Activated B cell treated with CpG ODN at 0.5 μM for 24 hours (primary cell): ENCODE measurements at regions not wholly inside any gene's neighbourhood (a gene's known extent, or its start where the extent isn't known, plus 50 kb on each side); places are given as distances from the start of the nearest gene placed in this dataset.

Experiments
- ATAC-seq: fragments of 200-7000 bp; cut with Tn5 transposase; one replicate; pipeline ENCODE4 v1.10.0; 2021; ENCODE audit warnings: low read depth, mild to moderate bottlenecking, moderate library complexity
- CTCF ChIA-PET: fragments of 350-600 bp; sonication (Branson Sonifier 250); formaldehyde crosslinking; loops from one replicate; lab custom pipeline; 2021; ENCODE audit warnings: antibody characterized with exemption; lab: Charles Lee
- POLR2A ChIA-PET: fragments of 350-600 bp; sonication (Branson Sonifier 250); formaldehyde crosslinking; loops from one replicate; lab custom pipeline; 2021; ENCODE audit warnings: antibody characterized with exemption; lab: Charles Lee
- DNase-seq: peaks from one replicate; pipeline ENCODE4 v3.0.0; 2022
- H3K27ac Mint-ChIP-seq: one replicate; pipeline ENCODE4 v1.8.0; 2020; ENCODE audit warnings: mixed read lengths
- H3K27me3 Mint-ChIP-seq: one replicate; pipeline ENCODE4 v1.8.0; 2021; ENCODE audit warnings: mixed read lengths
- H3K36me3 Mint-ChIP-seq: one replicate; pipeline ENCODE4 v1.8.0; 2021; ENCODE audit warnings: low read depth, mixed read lengths
- H3K4me1 Mint-ChIP-seq: one replicate; pipeline ENCODE4 v1.8.0; 2021; ENCODE audit warnings: mixed read lengths
- H3K4me3 Mint-ChIP-seq: one replicate; pipeline ENCODE4 v1.8.0; 2020; ENCODE audit warnings: mild to moderate bottlenecking, mixed read lengths
- H3K9me3 Mint-ChIP-seq: one replicate; pipeline ENCODE4 v1.8.0; 2020; ENCODE audit warnings: mixed read lengths
- CTCF ChIP-seq: fragments of 200-600 bp; IDR thresholded peaks from one replicate; pipeline ENCODE4 v1.8.0; 2022; ENCODE audit warnings: antibody characterized with exemption, mild to moderate bottlenecking
- intact Hi-C: fragments of 100-400 bp; cut with micrococcal nuclease; formaldehyde crosslinking; loops from one replicate; pipeline ENCODE4 v1.15.1; 2024

- CTCF ChIA-PET: no interaction called here
Measured at GRCh38 chr13:37392389-37392788, 206.2 kb downstream of the POSTN start.

GRCh38 chr13:37390735-37391134 lies 207.8 kb downstream of the POSTN start:
- H3K36me3 Mint-ChIP-seq: no peaks in the 10 kb centered on the region
- no peak for TF ChIP-seq CTCF
- ATAC-seq: no peak
- H3K27me3 Mint-ChIP-seq: no peaks in the 10 kb centered on the region
- DNase-seq: no peak
- no peaks in the 10 kb centered on the region for H3K4me1 Mint-ChIP-seq
- ChIA-PET POLR2A (no interaction called here), CTCF (no interaction called here)
- H3K9me3 Mint-ChIP-seq: no peaks in the 10 kb centered on the region
- no peak overlapping the region for H3K27ac Mint-ChIP-seq
- H3K4me3 Mint-ChIP-seq: no peak overlapping the region
- intact Hi-C loops: no loop called here

More at GRCh38 chr13:37392389-37392788, 206.2 kb downstream of the POSTN start:
- Mint-ChIP-seq H3K4me1 (no peaks in the 10 kb centered on the region), H3K36me3 (no peaks in the 10 kb centered on the region), H3K9me3 (peaks cover 8% of the 10 kb centered on the region), H3K27me3 (no peaks in the 10 kb centered on the region), H3K4me3 (no peak overlapping the region), H3K27ac (no peak overlapping the region)
- POLR2A ChIA-PET: no interaction called here
- intact Hi-C loops: no loop called here
- DNase-seq (no peak), ATAC-seq (no peak)
- no peak for TF ChIP-seq CTCF

DNA sequence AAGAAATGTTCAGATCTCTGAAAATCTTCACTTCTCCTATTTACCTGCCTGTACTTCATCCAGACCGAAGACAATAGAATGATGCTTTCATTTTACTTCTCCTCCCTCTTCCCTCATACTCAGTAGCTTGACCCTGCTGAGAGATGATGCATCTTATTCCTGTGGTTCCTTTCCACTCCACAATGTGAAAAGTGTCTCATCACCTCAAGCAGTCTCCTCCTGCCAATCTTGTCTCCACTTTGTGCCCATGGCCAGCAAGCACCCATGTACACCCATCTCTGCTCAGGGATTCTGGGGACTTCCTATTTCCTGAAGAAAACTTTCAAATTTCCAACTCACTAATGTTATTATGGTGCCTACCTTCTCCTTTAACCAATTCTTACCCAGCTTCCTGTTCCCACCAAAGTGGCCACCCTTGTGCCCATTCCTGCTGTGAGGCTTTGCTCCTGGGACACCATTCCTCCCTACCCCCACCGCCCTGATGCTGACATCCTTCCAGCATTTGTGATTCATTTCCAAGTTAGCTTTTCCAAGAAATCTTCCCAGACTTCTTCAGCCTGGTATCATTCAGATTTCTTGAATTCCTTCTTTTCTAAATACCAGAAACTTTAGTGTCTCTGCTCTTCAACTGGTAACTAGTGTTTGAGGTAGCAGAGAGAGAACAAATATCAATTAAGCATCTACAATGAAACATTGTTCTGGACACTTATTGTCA lies 212.5 kb downstream of the POSTN start:
- ATAC-seq: no peak
- POLR2A ChIA-PET: no interaction called here
- Mint-ChIP-seq H3K27ac (no peak overlapping the region), H3K9me3 (no peaks in the 10 kb centered on the region), H3K4me3 (no peak overlapping the region), H3K36me3 (no peaks in the 10 kb centered on the region), H3K27me3 (no peaks in the 10 kb centered on the region), H3K4me1 (no peaks in the 10 kb centered on the region)
- no peak for DNase-seq
- no peak for TF ChIP-seq CTCF
- CTCF ChIA-PET: no interaction called here
- intact Hi-C loops: no loop called here

- Mint-ChIP-seq H3K36me3 (no peaks in the 10 kb centered on the region), H3K9me3 (no peaks in the 10 kb centered on the region), H3K4me3 (no peak overlapping the region), H3K27me3 (no peaks in the 10 kb centered on the region), H3K27ac (no peak overlapping the region), H3K4me1 (no peaks in the 10 kb centered on the region)
- DNase-seq: no peak
- ATAC-seq: no peak
- no peak for TF ChIP-seq CTCF
- ChIA-PET CTCF (no interaction called here), POLR2A (no interaction called here)
- intact Hi-C loops: no loop called here
Measured at GRCh38 chr13:37385248-37385647, 213.3 kb downstream of the POSTN start.

- no peak overlapping the region for H3K4me3 Mint-ChIP-seq
- ChIA-PET CTCF (no interaction called here), POLR2A (no interaction called here)
- no peak for ATAC-seq
- no peak for TF ChIP-seq CTCF
- H3K9me3 Mint-ChIP-seq: no peaks in the 10 kb centered on the region
- intact Hi-C loops: no loop called here
- no peak for DNase-seq
- no peaks in the 10 kb centered on the region for H3K36me3 Mint-ChIP-seq
- H3K27me3 Mint-ChIP-seq: no peaks in the 10 kb centered on the region
- no peaks in the 10 kb centered on the region for H3K4me1 Mint-ChIP-seq
- no peak overlapping the region for H3K27ac Mint-ChIP-seq
Measured at GRCh38 chr13:37383856-37384370, 214.7 kb downstream of the POSTN start.
